HCT116 (cell line): ENCODE measurements at regions not wholly inside any gene's neighbourhood (a gene's known extent, or its start where the extent isn't known, plus 50 kb on each side); places are given as distances from the start of the nearest gene placed in this dataset.

Experiments
- CEBPB ChIP-seq: IDR thresholded peaks from 2 replicates; pipeline ENCODE4 v1.6.1; 2012; ENCODE audit warnings: low read depth
- FOSL1 ChIP-seq: IDR thresholded peaks from 2 replicates; pipeline ENCODE4 v1.6.1; 2012; ENCODE audit warnings: low read depth
- JUND ChIP-seq: IDR thresholded peaks from 2 replicates; pipeline ENCODE4 v1.6.1; 2012
- POLR2A ChIP-seq: IDR thresholded peaks from 2 replicates; pipeline ENCODE4 v1.7.0; 2011; ENCODE audit warnings: borderline replicate concordance; ENCODE audit not compliant: insufficient read depth, insufficient read length; ENCODE audit errors: extremely low read depth
- POLR2AphosphoS5 ChIP-seq: IDR thresholded peaks from 2 replicates; pipeline ENCODE4 v1.6.1; 2011; ENCODE audit warnings: mild to moderate bottlenecking, low read depth, low read length, moderate library complexity
- SRF ChIP-seq: IDR thresholded peaks from 2 replicates; pipeline ENCODE4 v1.6.1; 2012; ENCODE audit warnings: low read depth
- ZNF274 ChIP-seq: fragments of 200-500 bp; sonication (Bioruptor generic); IDR thresholded peaks from 2 replicates; pipeline ENCODE4 v1.6.1; 2014; ENCODE audit warnings: mild to moderate bottlenecking, low read depth, low read length, inconsistent platforms
- TF ChIP-seq, protein P1 (sequence below), 3 experiments: fragments of 200-600 bp in 1 of 3; sonication (generic) in 1 of 3; IDR thresholded peaks in 2 of 3; conservative IDR thresholded peaks in 1 of 3; 2 replicates each; pipeline ENCODE4 v1.5.1; 2012 to 2017; ENCODE audit warnings: low read depth in 2 of 3, low read length in 2 of 3, antibody characterized with exemption in 1 of 3, borderline replicate concordance in 1 of 3, control low read depth in 1 of 3, mild to moderate bottlenecking in 1 of 3, mixed read lengths in 1 of 3, mixed run types in 1 of 3, moderate library complexity in 1 of 3; ENCODE audit not compliant: insufficient read depth in 1 of 3
- TF ChIP-seq, protein P2 (sequence below): IDR thresholded peaks from 2 replicates; pipeline ENCODE4 v1.6.1; 2012; ENCODE audit warnings: low read depth
- TF ChIP-seq, protein P3 (sequence below): IDR thresholded peaks from 2 replicates; pipeline ENCODE4 v1.6.1; 2012

DNA sequence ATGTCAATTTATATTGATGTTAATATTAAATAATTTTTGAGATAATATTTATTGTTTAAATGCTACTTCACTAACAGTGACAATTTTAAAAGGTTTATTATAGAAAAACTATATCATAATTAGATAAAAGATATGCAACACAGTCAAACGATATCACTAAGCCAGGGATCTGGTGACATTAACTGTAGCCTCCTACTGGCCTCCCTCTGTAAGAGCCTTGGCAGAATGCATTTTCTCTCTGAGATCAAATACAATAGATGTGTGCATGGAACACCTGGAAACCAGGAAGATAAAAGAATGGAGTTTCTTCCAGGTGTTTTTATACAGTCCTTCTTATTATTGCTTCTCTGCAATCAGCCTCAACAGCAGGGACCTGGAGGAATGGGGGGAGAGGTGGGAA, 1762.1 kb downstream of the BRINP3 start:
- TF ChIP-seq, protein P1, sequence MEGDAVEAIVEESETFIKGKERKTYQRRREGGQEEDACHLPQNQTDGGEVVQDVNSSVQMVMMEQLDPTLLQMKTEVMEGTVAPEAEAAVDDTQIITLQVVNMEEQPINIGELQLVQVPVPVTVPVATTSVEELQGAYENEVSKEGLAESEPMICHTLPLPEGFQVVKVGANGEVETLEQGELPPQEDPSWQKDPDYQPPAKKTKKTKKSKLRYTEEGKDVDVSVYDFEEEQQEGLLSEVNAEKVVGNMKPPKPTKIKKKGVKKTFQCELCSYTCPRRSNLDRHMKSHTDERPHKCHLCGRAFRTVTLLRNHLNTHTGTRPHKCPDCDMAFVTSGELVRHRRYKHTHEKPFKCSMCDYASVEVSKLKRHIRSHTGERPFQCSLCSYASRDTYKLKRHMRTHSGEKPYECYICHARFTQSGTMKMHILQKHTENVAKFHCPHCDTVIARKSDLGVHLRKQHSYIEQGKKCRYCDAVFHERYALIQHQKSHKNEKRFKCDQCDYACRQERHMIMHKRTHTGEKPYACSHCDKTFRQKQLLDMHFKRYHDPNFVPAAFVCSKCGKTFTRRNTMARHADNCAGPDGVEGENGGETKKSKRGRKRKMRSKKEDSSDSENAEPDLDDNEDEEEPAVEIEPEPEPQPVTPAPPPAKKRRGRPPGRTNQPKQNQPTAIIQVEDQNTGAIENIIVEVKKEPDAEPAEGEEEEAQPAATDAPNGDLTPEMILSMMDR (IDR thresholded peaks at IDR 0.05 in 2 of 3, conservative IDR thresholded peaks at IDR 0.05 in 1 of 3; ENCODE audit: borderline replicate concordance in 1 of 3, insufficient read depth in 1 of 3, low read depth in 2 of 3, low read length in 2 of 3), result peak; percentile 18 to 59 (median 48); a peak in 4 of 6 replicates
- TF ChIP-seq ZNF274 (no peak), SRF (no peak), JUND (no peak), FOSL1 (no peak), POLR2AphosphoS5 (no peak), CEBPB (no peak), POLR2A (no peak)
- TF ChIP-seq, protein P2, sequence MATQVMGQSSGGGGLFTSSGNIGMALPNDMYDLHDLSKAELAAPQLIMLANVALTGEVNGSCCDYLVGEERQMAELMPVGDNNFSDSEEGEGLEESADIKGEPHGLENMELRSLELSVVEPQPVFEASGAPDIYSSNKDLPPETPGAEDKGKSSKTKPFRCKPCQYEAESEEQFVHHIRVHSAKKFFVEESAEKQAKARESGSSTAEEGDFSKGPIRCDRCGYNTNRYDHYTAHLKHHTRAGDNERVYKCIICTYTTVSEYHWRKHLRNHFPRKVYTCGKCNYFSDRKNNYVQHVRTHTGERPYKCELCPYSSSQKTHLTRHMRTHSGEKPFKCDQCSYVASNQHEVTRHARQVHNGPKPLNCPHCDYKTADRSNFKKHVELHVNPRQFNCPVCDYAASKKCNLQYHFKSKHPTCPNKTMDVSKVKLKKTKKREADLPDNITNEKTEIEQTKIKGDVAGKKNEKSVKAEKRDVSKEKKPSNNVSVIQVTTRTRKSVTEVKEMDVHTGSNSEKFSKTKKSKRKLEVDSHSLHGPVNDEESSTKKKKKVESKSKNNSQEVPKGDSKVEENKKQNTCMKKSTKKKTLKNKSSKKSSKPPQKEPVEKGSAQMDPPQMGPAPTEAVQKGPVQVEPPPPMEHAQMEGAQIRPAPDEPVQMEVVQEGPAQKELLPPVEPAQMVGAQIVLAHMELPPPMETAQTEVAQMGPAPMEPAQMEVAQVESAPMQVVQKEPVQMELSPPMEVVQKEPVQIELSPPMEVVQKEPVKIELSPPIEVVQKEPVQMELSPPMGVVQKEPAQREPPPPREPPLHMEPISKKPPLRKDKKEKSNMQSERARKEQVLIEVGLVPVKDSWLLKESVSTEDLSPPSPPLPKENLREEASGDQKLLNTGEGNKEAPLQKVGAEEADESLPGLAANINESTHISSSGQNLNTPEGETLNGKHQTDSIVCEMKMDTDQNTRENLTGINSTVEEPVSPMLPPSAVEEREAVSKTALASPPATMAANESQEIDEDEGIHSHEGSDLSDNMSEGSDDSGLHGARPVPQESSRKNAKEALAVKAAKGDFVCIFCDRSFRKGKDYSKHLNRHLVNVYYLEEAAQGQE, result no peak
- TF ChIP-seq, protein P3, sequence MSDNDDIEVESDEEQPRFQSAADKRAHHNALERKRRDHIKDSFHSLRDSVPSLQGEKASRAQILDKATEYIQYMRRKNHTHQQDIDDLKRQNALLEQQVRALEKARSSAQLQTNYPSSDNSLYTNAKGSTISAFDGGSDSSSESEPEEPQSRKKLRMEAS, result no peak
